Activated B cell treated with CpG ODN at 0.5 μM for 24 hours (primary cell): ENCODE measurements at regions not wholly inside any gene's neighbourhood (a gene's known extent, or its start where the extent isn't known, plus 50 kb on each side); places are given as distances from the start of the nearest gene placed in this dataset.

Experiments
- ATAC-seq: fragments of 200-7000 bp; cut with Tn5 transposase; one replicate; pipeline ENCODE4 v1.10.0; 2021; ENCODE audit warnings: low read depth, mild to moderate bottlenecking, moderate library complexity
- CTCF ChIA-PET: fragments of 350-600 bp; sonication (Branson Sonifier 250); formaldehyde crosslinking; loops from one replicate; lab custom pipeline; 2021; ENCODE audit warnings: antibody characterized with exemption; lab: Charles Lee
- POLR2A ChIA-PET: fragments of 350-600 bp; sonication (Branson Sonifier 250); formaldehyde crosslinking; loops from one replicate; lab custom pipeline; 2021; ENCODE audit warnings: antibody characterized with exemption; lab: Charles Lee
- DNase-seq: peaks from one replicate; pipeline ENCODE4 v3.0.0; 2022
- H3K27ac Mint-ChIP-seq: one replicate; pipeline ENCODE4 v1.8.0; 2020; ENCODE audit warnings: mixed read lengths
- H3K27me3 Mint-ChIP-seq: one replicate; pipeline ENCODE4 v1.8.0; 2021; ENCODE audit warnings: mixed read lengths
- H3K36me3 Mint-ChIP-seq: one replicate; pipeline ENCODE4 v1.8.0; 2021; ENCODE audit warnings: low read depth, mixed read lengths
- H3K4me1 Mint-ChIP-seq: one replicate; pipeline ENCODE4 v1.8.0; 2021; ENCODE audit warnings: mixed read lengths
- H3K4me3 Mint-ChIP-seq: one replicate; pipeline ENCODE4 v1.8.0; 2020; ENCODE audit warnings: mild to moderate bottlenecking, mixed read lengths
- H3K9me3 Mint-ChIP-seq: one replicate; pipeline ENCODE4 v1.8.0; 2020; ENCODE audit warnings: mixed read lengths
- intact Hi-C: fragments of 100-400 bp; cut with micrococcal nuclease; formaldehyde crosslinking; loops from one replicate; pipeline ENCODE4 v1.15.1; 2024
- TF ChIP-seq, protein P1 (sequence below): fragments of 200-600 bp; IDR thresholded peaks from one replicate; pipeline ENCODE4 v1.8.0; 2022; ENCODE audit warnings: antibody characterized with exemption, mild to moderate bottlenecking

GRCh38 chrX:22366906-22367305 lies 94.2 kb downstream of the CBLL2 start:
- no peaks in the 10 kb centered on the region for H3K9me3 Mint-ChIP-seq
- no peaks in the 10 kb centered on the region for H3K27me3 Mint-ChIP-seq
- TF ChIP-seq, protein P1, sequence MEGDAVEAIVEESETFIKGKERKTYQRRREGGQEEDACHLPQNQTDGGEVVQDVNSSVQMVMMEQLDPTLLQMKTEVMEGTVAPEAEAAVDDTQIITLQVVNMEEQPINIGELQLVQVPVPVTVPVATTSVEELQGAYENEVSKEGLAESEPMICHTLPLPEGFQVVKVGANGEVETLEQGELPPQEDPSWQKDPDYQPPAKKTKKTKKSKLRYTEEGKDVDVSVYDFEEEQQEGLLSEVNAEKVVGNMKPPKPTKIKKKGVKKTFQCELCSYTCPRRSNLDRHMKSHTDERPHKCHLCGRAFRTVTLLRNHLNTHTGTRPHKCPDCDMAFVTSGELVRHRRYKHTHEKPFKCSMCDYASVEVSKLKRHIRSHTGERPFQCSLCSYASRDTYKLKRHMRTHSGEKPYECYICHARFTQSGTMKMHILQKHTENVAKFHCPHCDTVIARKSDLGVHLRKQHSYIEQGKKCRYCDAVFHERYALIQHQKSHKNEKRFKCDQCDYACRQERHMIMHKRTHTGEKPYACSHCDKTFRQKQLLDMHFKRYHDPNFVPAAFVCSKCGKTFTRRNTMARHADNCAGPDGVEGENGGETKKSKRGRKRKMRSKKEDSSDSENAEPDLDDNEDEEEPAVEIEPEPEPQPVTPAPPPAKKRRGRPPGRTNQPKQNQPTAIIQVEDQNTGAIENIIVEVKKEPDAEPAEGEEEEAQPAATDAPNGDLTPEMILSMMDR: no peak
- ChIA-PET CTCF (no interaction called here), POLR2A (no interaction called here)
- DNase-seq (no peak), ATAC-seq (no peak)
- no peaks in the 10 kb centered on the region for H3K36me3 Mint-ChIP-seq
- H3K4me3 Mint-ChIP-seq: no peak overlapping the region
- no peaks in the 10 kb centered on the region for H3K4me1 Mint-ChIP-seq
- intact Hi-C loops: no loop called here
- no peak overlapping the region for H3K27ac Mint-ChIP-seq

DNA sequence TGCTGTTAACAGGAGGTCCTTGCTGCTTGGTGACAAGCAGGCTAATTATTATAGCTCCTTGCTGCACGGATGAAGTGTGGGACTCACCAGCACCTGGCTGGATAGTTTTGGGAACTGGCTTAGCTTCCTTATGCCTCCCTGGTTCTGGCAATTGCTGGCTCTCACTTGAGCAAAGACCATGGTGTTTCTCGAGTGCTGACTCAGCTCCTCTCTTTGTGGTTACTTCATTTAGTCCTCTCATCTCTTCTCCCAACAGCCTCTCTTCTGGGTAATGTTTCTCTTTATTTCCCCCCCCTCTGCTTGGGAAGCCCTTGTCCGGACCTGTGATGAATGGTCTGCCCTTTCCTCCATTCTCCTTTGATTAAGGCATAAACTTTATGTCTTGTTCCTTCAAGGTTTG lies 100.4 kb downstream of the CBLL2 start:
- H3K4me1 Mint-ChIP-seq: no peaks in the 10 kb centered on the region
- no peak overlapping the region for H3K4me3 Mint-ChIP-seq
- no peak overlapping the region for H3K27ac Mint-ChIP-seq
- TF ChIP-seq, protein P1: no peak
- ATAC-seq (no peak), DNase-seq (no peak)
- ChIA-PET CTCF (no interaction called here), POLR2A (no interaction called here)
- intact Hi-C loops: no loop called here
- H3K9me3 Mint-ChIP-seq: no peaks in the 10 kb centered on the region
- H3K36me3 Mint-ChIP-seq: no peaks in the 10 kb centered on the region
- no peaks in the 10 kb centered on the region for H3K27me3 Mint-ChIP-seq

DNA sequence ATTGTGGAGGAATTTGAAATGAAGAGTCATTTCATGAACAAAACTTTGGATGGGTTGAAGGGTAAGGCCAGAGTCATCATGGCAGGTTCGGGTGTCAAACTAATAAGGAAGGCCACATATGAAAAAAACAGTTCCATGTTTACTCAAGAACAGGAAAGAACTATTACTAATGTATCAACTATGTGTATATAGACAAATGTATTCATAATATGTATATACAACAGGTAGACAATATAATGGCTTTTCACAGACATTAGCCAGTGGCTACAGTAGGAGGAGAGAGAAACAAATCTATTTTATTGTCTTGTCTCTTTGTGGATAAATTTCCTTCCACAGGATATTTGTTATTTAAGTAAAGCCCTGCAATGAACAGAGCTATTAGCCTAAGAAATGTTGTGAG lies 101.1 kb downstream of the CBLL2 start:
- Mint-ChIP-seq H3K4me3 (no peak overlapping the region), H3K4me1 (no peaks in the 10 kb centered on the region), H3K27me3 (no peaks in the 10 kb centered on the region), H3K27ac (no peak overlapping the region), H3K9me3 (no peaks in the 10 kb centered on the region), H3K36me3 (no peaks in the 10 kb centered on the region)
- POLR2A ChIA-PET: no interaction called here
- no peak for ATAC-seq
- CTCF ChIA-PET: no interaction called here
- DNase-seq: no peak
- TF ChIP-seq, protein P1: no peak
- intact Hi-C loops: no loop called here

GRCh38 chrX:22376369-22376768 lies 103.7 kb downstream of the CBLL2 start:
- CTCF ChIA-PET: no interaction called here
- intact Hi-C loops: no loop called here
- Mint-ChIP-seq H3K36me3 (no peaks in the 10 kb centered on the region), H3K9me3 (no peaks in the 10 kb centered on the region), H3K4me1 (no peaks in the 10 kb centered on the region), H3K27ac (no peak overlapping the region), H3K27me3 (no peaks in the 10 kb centered on the region), H3K4me3 (no peak overlapping the region)
- ATAC-seq (no peak), DNase-seq (no peak)
- TF ChIP-seq, protein P1: no peak
- POLR2A ChIA-PET: no interaction called here

DNA sequence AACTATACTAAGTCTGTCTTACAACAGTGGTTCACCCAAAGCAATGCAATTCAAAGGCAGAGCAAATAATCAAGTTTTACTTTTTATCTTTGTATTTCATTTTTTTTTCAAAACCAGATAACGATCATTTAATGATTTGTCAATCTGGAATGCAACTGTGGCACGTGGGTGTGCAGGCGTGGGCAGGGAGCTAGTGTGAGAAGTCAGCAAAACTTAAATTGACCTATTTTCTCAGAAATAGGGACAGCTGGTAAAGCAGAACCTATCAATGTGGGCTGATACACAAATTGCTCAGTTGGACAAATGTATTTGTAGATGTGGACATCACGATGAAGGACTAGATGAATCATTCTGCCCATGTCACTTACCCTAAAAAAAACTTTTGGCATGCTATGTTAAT lies 105.6 kb downstream of the CBLL2 start:
- H3K27ac Mint-ChIP-seq: no peak overlapping the region

More for the DNA sequence above, 105.6 kb downstream of the CBLL2 start:
- POLR2A ChIA-PET: no interaction called here
- CTCF ChIA-PET: no interaction called here
- H3K27me3 Mint-ChIP-seq: no peaks in the 10 kb centered on the region
- no peaks in the 10 kb centered on the region for H3K4me1 Mint-ChIP-seq
- H3K9me3 Mint-ChIP-seq: no peaks in the 10 kb centered on the region
- no peaks in the 10 kb centered on the region for H3K36me3 Mint-ChIP-seq
- H3K4me3 Mint-ChIP-seq: no peak overlapping the region
- intact Hi-C loops: no loop called here
- ATAC-seq: no peak
- DNase-seq: no peak
- TF ChIP-seq, protein P1: no peak
